K562 (cell line): ENCODE measurements at regions not wholly inside any gene's neighbourhood (a gene's known extent, or its start where the extent isn't known, plus 50 kb on each side); places are given as distances from the start of the nearest gene placed in this dataset.
A peak's percentile ranks its signal among the peaks of the same experiment; 100 is the strongest.
"Not testable (repeated sequence)": the region's sequence is repeated elsewhere in the genome, so short reads cannot be mapped to it uniquely, and the experiment has no call there.

Source experiments
- ATAC-seq: fragments of 200-7000 bp; cut with Tn5 transposase; 3 replicates; pipeline ENCODE4 v1.9.1; 2020; ENCODE audit warnings: moderate library complexity
- BruUV-seq: library from RNA; stranded (reverse); fragments of 400-500 nt; replicated peaks from 2 replicates; lab custom pipeline; 2021; lab: Mats Ljungman, UMichigan
- CTCF ChIA-PET: fragments of 300-600 bp; formaldehyde crosslinking; extraction: SDS; loops from one replicate; lab custom pipeline; 2021; ENCODE audit warnings: low intra/inter-chr PET ratio; lab: Yijun Ruan, JAX
- POLR2A ChIA-PET: fragments of 300-600, 350-650 bp; sonication (Branson Sonifier 250); formaldehyde crosslinking; extraction: SDS; loops from one replicate; lab custom pipeline; 2021; ENCODE audit warnings: antibody characterized with exemption, inconsistent platforms; lab: Yijun Ruan, JAX
- DNase-seq, 4 experiments: peaks; one replicate each; pipeline versions ENCODE4 v3.0.0 to v3.0.0-alpha.2; 2011 to 2018; ENCODE audit warnings: low spot score in 3 of 4, mixed read lengths in 3 of 4; ENCODE audit errors: extremely low read depth in 1 of 4
- FAIRE-seq: peaks from 2 replicates; lab custom pipeline; 2011; peaks lifted over from hg19 to GRCh38; lab: Jason Lieb, UNC
- H2AFZ ChIP-seq: 2 replicates; pipeline ENCODE4 v1.6.0; 2011; ENCODE audit warnings: low read depth, low read length, control low read depth, inconsistent platforms
- H3K27ac ChIP-seq: fragments of 200-600 bp; 3 replicates; pipeline ENCODE4 v1.8.0; 2011; ENCODE audit warnings: low read depth, mild to moderate bottlenecking, control low read depth, inconsistent platforms, low read length, moderate library complexity, mixed read lengths; ENCODE audit errors: extremely low read depth
- H3K27me3 ChIP-seq, 2 experiments: fragments of 300-600 bp in 1 of 2; 2 replicates in 1 of 2; 3 replicates in 1 of 2; pipeline versions ENCODE4 v1.6.0 to v1.8.0; 2011; ENCODE audit warnings: inconsistent platforms in 2 of 2, low read length in 2 of 2, mild to moderate bottlenecking in 1 of 2, mixed read lengths in 1 of 2, moderate library complexity in 1 of 2; ENCODE audit not compliant: control insufficient read depth in 2 of 2, insufficient read depth in 2 of 2
- H3K36me3 ChIP-seq: fragments of 300-600 bp; 3 replicates; pipeline ENCODE4 v1.8.0; 2011; ENCODE audit warnings: mild to moderate bottlenecking, low read length, inconsistent platforms; ENCODE audit not compliant: control insufficient read depth, insufficient read depth
- H3K4me1 ChIP-seq, 2 experiments: fragments of 200-600 bp in 1 of 2; replicated peaks in 1 of 2; 2 replicates in 1 of 2; 3 replicates in 1 of 2; pipeline versions ENCODE4 v1.5.1 to v1.8.0; 2011; ENCODE audit warnings: inconsistent platforms in 2 of 2, low read length in 2 of 2, mild to moderate bottlenecking in 1 of 2, mixed read lengths in 1 of 2, moderate library complexity in 1 of 2; ENCODE audit not compliant: control insufficient read depth in 2 of 2, insufficient read depth in 2 of 2
- H3K4me2 ChIP-seq: 2 replicates; pipeline ENCODE4 v1.6.1; 2011; ENCODE audit warnings: low read length, control low read depth, inconsistent platforms, mixed read lengths; ENCODE audit not compliant: insufficient read depth
- H3K4me3 ChIP-seq: fragments of 200-600 bp; sonication (generic), shearing (Covaris generic); 2 replicates; pipeline ENCODE4 v1.5.1; 2016; ENCODE audit warnings: control low read depth, inconsistent platforms
- H3K79me2 ChIP-seq: fragments of 200-600 bp; 3 replicates; pipeline ENCODE4 v1.8.0; 2011; ENCODE audit warnings: low read length, inconsistent platforms; ENCODE audit not compliant: control insufficient read depth, insufficient read depth
- H3K9ac ChIP-seq, 2 experiments: 2 replicates each; pipeline versions ENCODE4 v1.6.0 to v1.6.1; 2011; ENCODE audit warnings: low read depth in 2 of 2, low read length in 2 of 2, control low read depth in 1 of 2, inconsistent platforms in 1 of 2, mild to moderate bottlenecking in 1 of 2, mixed read lengths in 1 of 2; ENCODE audit not compliant: insufficient read depth in 1 of 2
- H3K9me1 ChIP-seq: one replicate; pipeline ENCODE4 v1.6.0; 2011; ENCODE audit warnings: inconsistent platforms, mild to moderate bottlenecking, low read length, moderate library complexity; ENCODE audit not compliant: control insufficient read depth, insufficient read depth
- H3K9me3 ChIP-seq: replicated peaks from 2 replicates; pipeline ENCODE4 v1.5.1; 2011; ENCODE audit warnings: low read depth, low read length, inconsistent platforms; ENCODE audit not compliant: control insufficient read depth, insufficient read depth
- H4K20me1 ChIP-seq: replicated peaks from 2 replicates; pipeline ENCODE4 v1.6.1; 2011; ENCODE audit warnings: low read length, inconsistent platforms, mixed read lengths; ENCODE audit not compliant: control insufficient read depth, insufficient read depth
- CBFA2T2 ChIP-seq: fragments of 450-650 bp; conservative IDR thresholded peaks from 2 replicates; pipeline ENCODE4 v1.6.1; 2017; ENCODE audit warnings: mild to moderate bottlenecking
- CBFB ChIP-seq: sonication (generic); formaldehyde crosslinking; IDR thresholded peaks from 2 replicates; pipeline ENCODE4 v1.4.0; 2020; ENCODE audit warnings: mild to moderate bottlenecking, missing genetic modification reagents
- CBX8 ChIP-seq: fragments of 200-600 bp; sonication (generic); IDR thresholded peaks from 2 replicates; pipeline ENCODE4 v1.6.1; 2012; ENCODE audit warnings: borderline replicate concordance, mixed run types, low read depth, mild to moderate bottlenecking, moderate library complexity, mixed read lengths, low read length, control low read depth, inconsistent platforms; ENCODE audit not compliant: poor library complexity, severe bottlenecking; ENCODE audit errors: extremely low read depth
- CEBPB ChIP-seq: fragments of 450-650 bp; IDR thresholded peaks from 2 replicates; pipeline ENCODE4 v1.6.1; 2016; ENCODE audit warnings: missing genetic modification characterization, missing compliant biosample characterization
- FOXJ3 ChIP-seq: sonication (generic); formaldehyde crosslinking; IDR thresholded peaks from 2 replicates; pipeline ENCODE4 v1.4.0; 2020; ENCODE audit warnings: mild to moderate bottlenecking, missing genetic modification reagents
- MXD1 ChIP-seq: fragments of 250-450 bp; sonication (Bioruptor Pico); IDR thresholded peaks from 2 replicates; pipeline ENCODE4 v1.8.0; 2021; ENCODE audit warnings: borderline replicate concordance, mild to moderate bottlenecking, moderate library complexity; ENCODE audit not compliant: poor library complexity, severe bottlenecking
- NFIC ChIP-seq: fragments of 450-650 bp; IDR thresholded peaks from 2 replicates; pipeline ENCODE4 v1.6.1; 2017; ENCODE audit warnings: mild to moderate bottlenecking, inconsistent platforms
- RB1 ChIP-seq: fragments of 450-650 bp; IDR thresholded peaks from 2 replicates; pipeline ENCODE4 v1.6.1; 2017; ENCODE audit warnings: low read depth, mild to moderate bottlenecking
- WGBS: fragments of 100-300 bp; shearing (Covaris generic); methylation state at CpG from one replicate; pipeline ENCODE4 v1.1.6; 2016; ENCODE audit warnings: low coverage, mixed read lengths; ENCODE audit not compliant: insufficient coverage; ENCODE audit errors: missing lambda C conversion rate; 5-methylcytosine and 5-hydroxymethylcytosine counted together
- in situ Hi-C: fragments of 300-500 bp; cut with MboI; formaldehyde crosslinking; loops from 4 replicates; pipeline ENCODE4 v1.15.0; 2018; ENCODE audit warnings: inconsistent platforms, mixed read lengths
- intact Hi-C: fragments of 100-400 bp; cut with micrococcal nuclease; formaldehyde crosslinking; loops from 2 replicates; pipeline ENCODE4 v1.14.2; 2022

- no TSS peak for BruUV-seq
- CTCF ChIA-PET, result no interaction called here
These were observed 173.5 kb downstream of the FAM174A start for GRCh38 chr5:100708645-100709171.

GRCh38 chr5:100709771-100710170, 174.6 kb downstream of the FAM174A start:
- Histone ChIP-seq H2AFZ (no peak overlapping the region), H3K4me3 (no peak overlapping the region), H4K20me1 (no peaks in the 10 kb centered on the region), H3K27me3 (no peaks in the 10 kb centered on the region)
- no peak for ATAC-seq
- WGBS, result 6% methylated on average over 1 of the region's 1 CpG
- CTCF ChIA-PET, result no interaction called here
- TF ChIP-seq FOXJ3, result no peak
- no peak for TF ChIP-seq RB1
- TF ChIP-seq CBFB (CRISPR knock-in tag), result no peak
- no peak for TF ChIP-seq CBFA2T2
- TF ChIP-seq CBX8, result no peak
- TF ChIP-seq MXD1 (CRISPR knock-in tag), result no peak
- TF ChIP-seq, all 486 proteins: peak for 0
- no TSS peak for BruUV-seq
- Histone ChIP-seq H3K4me2 (no peak overlapping the region), H3K9me1 (no peaks in the 10 kb centered on the region), H3K9me3 (no peaks in the 10 kb centered on the region), H3K79me2 (no peaks in the 10 kb centered on the region), H3K4me1 (no peaks in the 10 kb centered on the region), H3K27ac (no peak overlapping the region), H3K9ac (no peak overlapping the region), H3K36me3 (no peaks in the 10 kb centered on the region)
- FAIRE-seq (no peak), DNase-seq (no peak)
- POLR2A ChIA-PET, result interaction anchor here (1.2 kb wide), 1 partner anchor 9 kb away, joined by 3 read pairs; no protein-coding TSS in a partner anchor
- in situ Hi-C loops, result no loop called here
- intact Hi-C loops, result no loop called here

More at GRCh38 chr5:100708645-100709171, 173.5 kb downstream of the FAM174A start:
- no peak overlapping the region for H3K4me2 ChIP-seq
- ATAC-seq (no peak), DNase-seq (no peak), FAIRE-seq (no peak)
- no peaks in the 10 kb centered on the region for H4K20me1 ChIP-seq
- no peak overlapping the region for H3K4me3 ChIP-seq
- H3K79me2 ChIP-seq, result no peaks in the 10 kb centered on the region
- POLR2A ChIA-PET, result interaction anchor here (1.2 kb wide), 1 partner anchor 8 kb away, joined by 3 read pairs; no protein-coding TSS in a partner anchor
- H3K9me1 ChIP-seq, result no peaks in the 10 kb centered on the region
- H3K27me3 ChIP-seq, result no peaks in the 10 kb centered on the region
- H3K27ac ChIP-seq, result no peak overlapping the region
- no peak for TF ChIP-seq CEBPB (tag)
- peak; percentile 47; the same call in 1 of the 2 replicates for TF ChIP-seq NFIC
- intact Hi-C loops, result no loop called here
- H2AFZ ChIP-seq, result no peak overlapping the region
- H3K4me1 ChIP-seq, result no peaks in the 10 kb centered on the region
- WGBS, result 0% methylated on average over 1 of the region's 1 CpG
- H3K9ac ChIP-seq, result no peak overlapping the region
- H3K9me3 ChIP-seq, result no peaks in the 10 kb centered on the region
- H3K36me3 ChIP-seq, result no peaks in the 10 kb centered on the region
- in situ Hi-C loops, result no loop called here

- H3K9me3 ChIP-seq, CTCF ChIA-PET, ATAC-seq, FAIRE-seq, H3K4me3 ChIP-seq, H3K27me3 ChIP-seq, H3K4me1 ChIP-seq, H3K36me3 ChIP-seq, H2AFZ ChIP-seq, BruUV-seq, H3K79me2 ChIP-seq, H3K9ac ChIP-seq, DNase-seq, in situ Hi-C loops, intact Hi-C loops, H3K9me1 ChIP-seq, POLR2A ChIA-PET, H4K20me1 ChIP-seq, H3K27ac ChIP-seq, H3K4me2 ChIP-seq: not testable (repeated sequence)
- 0% methylated on average over 2 of the region's 2 CpGs for WGBS
These were observed 179.6 kb downstream of the FAM174A start for GRCh38 chr5:100714780-100715179.
